CD4-positive, alpha-beta T cell (primary cell): ENCODE measurements at regions not wholly inside any gene's neighbourhood (a gene's known extent, or its start where the extent isn't known, plus 50 kb on each side); places are given as distances from the start of the nearest gene placed in this dataset.

ENCODE experiments used
- ATAC-seq: fragments of 200-7000 bp; cut with Tn5 transposase; one replicate; pipeline ENCODE4 v1.10.0; 2022; ENCODE audit warnings: mild to moderate bottlenecking; ENCODE audit not compliant: poor library complexity
- CTCF ChIA-PET: fragments of 350-600 bp; sonication (Branson Sonifier 250); formaldehyde crosslinking; loops from one replicate; lab custom pipeline; 2021; ENCODE audit warnings: antibody characterized with exemption, inconsistent platforms; lab: Charles Lee
- POLR2A ChIA-PET: fragments of 350-600 bp; sonication (Branson Sonifier 250); formaldehyde crosslinking; loops from one replicate; lab custom pipeline; 2021; ENCODE audit warnings: antibody characterized with exemption, inconsistent platforms; lab: Charles Lee
- DNase-seq, 14 experiments: peaks; one replicate each; pipeline ENCODE4 v3.0.0-alpha.2; 2013 to 2020; ENCODE audit warnings: mixed read lengths in 2 of 14
- H3K27ac ChIP-seq, 2 donors: one replicate each; pipeline versions ENCODE4 v1.5.1 to v1.7.0; 2013; ENCODE audit warnings: low read length in 2 of 2, low read depth in 1 of 2, mild to moderate bottlenecking in 1 of 2
- H3K27me3 ChIP-seq, 2 experiments: 1 replicate in 1 of 2; 2 replicates in 1 of 2; pipeline versions ENCODE4 v1.6.1 to v1.7.0; 2013; ENCODE audit warnings: low read length in 2 of 2, control low read depth in 1 of 2, mild to moderate bottlenecking in 1 of 2, moderate library complexity in 1 of 2; ENCODE audit not compliant: insufficient read depth in 2 of 2, control insufficient read depth in 1 of 2
- H3K36me3 ChIP-seq: one replicate; pipeline ENCODE4 v1.6.1; 2013; ENCODE audit warnings: low read length, control low read depth; ENCODE audit not compliant: insufficient read depth
- H3K4me1 ChIP-seq: one replicate; pipeline ENCODE4 v1.6.1; 2013; ENCODE audit warnings: low read length, control low read depth; ENCODE audit not compliant: insufficient read depth
- H3K4me3 ChIP-seq: one replicate; pipeline ENCODE4 v1.5.1; 2013; ENCODE audit warnings: mild to moderate bottlenecking, low read length, moderate library complexity
- H3K9me3 ChIP-seq, 2 experiments: 1 replicate in 1 of 2; 2 replicates in 1 of 2; pipeline versions ENCODE4 v1.6.1 to v1.7.0; 2013; ENCODE audit warnings: low read length in 2 of 2, mild to moderate bottlenecking in 2 of 2, control low read depth in 1 of 2, moderate library complexity in 1 of 2; ENCODE audit not compliant: control insufficient read depth in 1 of 2, insufficient read depth in 1 of 2
- H3K27ac Mint-ChIP-seq: one replicate; pipeline ENCODE4 v1.8.0; 2020; ENCODE audit warnings: mixed read lengths
- H3K27me3 Mint-ChIP-seq: one replicate; pipeline ENCODE4 v1.8.0; 2021; ENCODE audit warnings: mixed read lengths
- H3K36me3 Mint-ChIP-seq: one replicate; pipeline ENCODE4 v1.8.0; 2021; ENCODE audit warnings: low read depth, mixed read lengths
- H3K4me1 Mint-ChIP-seq: one replicate; pipeline ENCODE4 v1.8.0; 2021; ENCODE audit warnings: low read depth, mixed read lengths
- H3K4me3 Mint-ChIP-seq: one replicate; pipeline ENCODE4 v1.8.0; 2020; ENCODE audit warnings: mild to moderate bottlenecking, mixed read lengths
- H3K9me3 Mint-ChIP-seq: one replicate; pipeline ENCODE4 v1.8.0; 2020; ENCODE audit warnings: mixed read lengths
- CTCF ChIP-seq: fragments of 200-600 bp; IDR thresholded peaks from one replicate; pipeline ENCODE4 v1.8.0; 2022; ENCODE audit warnings: antibody characterized with exemption, mild to moderate bottlenecking
- intact Hi-C, 2 experiments: fragments of 100-400 bp; cut with DNase I in 1 of 2; cut with micrococcal nuclease in 1 of 2; formaldehyde crosslinking; loops; one replicate each; pipeline versions ENCODE4 v1.15.1 to v1.9.0; 2023 to 2025; cut with DNase I, micrococcal nuclease

- CTCF ChIA-PET = no interaction called here
- H3K27me3 Mint-ChIP-seq = peaks cover 20% of the 10 kb centered on the region
- no peaks in the 10 kb centered on the region for H3K36me3 Mint-ChIP-seq
- intact Hi-C loops = loop anchor here in 1 of 2 experiments (10.0 kb wide), 1 partner anchor 63 kb away; no protein-coding TSS in a partner anchor
- no peak for ATAC-seq
- no peaks in the 10 kb centered on the region for H3K9me3 Mint-ChIP-seq
- no peaks in the 10 kb centered on the region for H3K27me3 ChIP-seq
- POLR2A ChIA-PET = no interaction called here
- H3K4me3 ChIP-seq = no peak overlapping the region
- no peaks in the 10 kb centered on the region for H3K9me3 ChIP-seq
- TF ChIP-seq CTCF = no peak
- no peak overlapping the region for H3K4me3 Mint-ChIP-seq
- DNase-seq = no peak
- no peak overlapping the region for H3K27ac ChIP-seq
- H3K4me1 ChIP-seq = no peaks in the 10 kb centered on the region
- no peaks in the 10 kb centered on the region for H3K36me3 ChIP-seq
- no peaks in the 10 kb centered on the region for H3K4me1 Mint-ChIP-seq
- no peak overlapping the region for H3K27ac Mint-ChIP-seq
Observed at GRCh38 chr5:96577909-96578308, 84.3 kb upstream of the CAST start.

GRCh38 chr5:96579711-96580110 is 82.5 kb upstream of the CAST start:
- POLR2A ChIA-PET = no interaction called here
- H3K27ac Mint-ChIP-seq = no peak overlapping the region
- no peak overlapping the region for H3K4me3 ChIP-seq
- peaks cover 5% of the 10 kb centered on the region for H3K4me1 Mint-ChIP-seq
- H3K27me3 ChIP-seq = no peaks in the 10 kb centered on the region
- intact Hi-C loops = loop anchor here in 1 of 2 experiments (10.0 kb wide), 1 partner anchor 65 kb away; no protein-coding TSS in a partner anchor
- TF ChIP-seq CTCF = no peak
- H3K4me1 ChIP-seq = peaks cover 2% of the 10 kb centered on the region
- no peak overlapping the region for H3K4me3 Mint-ChIP-seq
- H3K9me3 Mint-ChIP-seq = no peaks in the 10 kb centered on the region
- no peak for ATAC-seq
- H3K27ac ChIP-seq = no peak overlapping the region
- H3K36me3 ChIP-seq = no peaks in the 10 kb centered on the region
- CTCF ChIA-PET = interaction anchor here (1.0 kb wide), 1 partner anchor 23 kb away, joined by 3 read pairs; no protein-coding TSS in a partner anchor
- H3K27me3 Mint-ChIP-seq = peaks cover 37% of the 10 kb centered on the region
- no peaks in the 10 kb centered on the region for H3K36me3 Mint-ChIP-seq
- H3K9me3 ChIP-seq = no peaks in the 10 kb centered on the region
- DNase-seq = no peak

- no peaks in the 10 kb centered on the region for H3K36me3 Mint-ChIP-seq
- no peak for TF ChIP-seq CTCF
- peaks cover 0 to 9% of the 10 kb centered on the region in 2 experiments for H3K27me3 ChIP-seq
- intact Hi-C loops = no loop called here
- ATAC-seq (no peak), DNase-seq (no peak)
- H3K4me1 Mint-ChIP-seq = peaks cover 7% of the 10 kb centered on the region
- H3K27ac Mint-ChIP-seq = no peak overlapping the region
- no peaks in the 10 kb centered on the region for H3K9me3 ChIP-seq
- ChIA-PET CTCF (no interaction called here), POLR2A (no interaction called here)
- no peak overlapping the region for H3K4me3 Mint-ChIP-seq
- H3K4me1 ChIP-seq = peaks cover 5% of the 10 kb centered on the region
- H3K27me3 Mint-ChIP-seq = peaks cover 49% of the 10 kb centered on the region
- no peaks in the 10 kb centered on the region for H3K36me3 ChIP-seq
- no peaks in the 10 kb centered on the region for H3K9me3 Mint-ChIP-seq
- H3K27ac ChIP-seq = no peak overlapping the region
- no peak overlapping the region for H3K4me3 ChIP-seq
Observed at GRCh38 chr5:96582343-96582742, 79.8 kb upstream of the CAST start.
